ENCODE measurements at regions not wholly inside any gene's neighbourhood (a gene's known extent, or its start where the extent isn't known, plus 50 kb on each side); places are given as distances from the start of the nearest gene placed in this dataset.

GRCh38 chr20:39886650-39887190 lies 802.3 kb downstream of the MAFB start:
- no peak overlapping the region for H3K4me3 ChIP-seq (ENCODE audit: low read length)
- no peak overlapping the region for H3K9ac ChIP-seq (ENCODE audit: low read depth, low read length)
- peaks cover 8% of the 10 kb centered on the region; the same call in 1 of the 2 replicates for H3K4me1 ChIP-seq (ENCODE audit: insufficient read depth, low read length)
- H3K36me3 ChIP-seq (ENCODE audit: insufficient read depth, low read length): no peaks in the 10 kb centered on the region
- no peaks in the 10 kb centered on the region for H3K27me3 ChIP-seq (ENCODE audit: insufficient read depth, low read length)
- no peak overlapping the region for H3K27ac ChIP-seq (ENCODE audit: low read depth, low read length)
- peaks cover 8% of the 10 kb centered on the region for H3K9me3 ChIP-seq (ENCODE audit: insufficient read depth, low read depth, low read length)
- 80% methylated on average over 3 of the region's 3 CpGs for WGBS

GRCh38 chr20:39885975-39886649 lies 802.9 kb downstream of the MAFB start:
- Histone ChIP-seq H3K4me1 (ENCODE audit: insufficient read depth, low read length) (peaks cover 8% of the 10 kb centered on the region; the same call in 1 of the 2 replicates), H3K9ac (ENCODE audit: low read depth, low read length) (no peak overlapping the region), H3K27me3 (ENCODE audit: insufficient read depth, low read length) (no peaks in the 10 kb centered on the region), H3K36me3 (ENCODE audit: insufficient read depth, low read length) (no peaks in the 10 kb centered on the region), H3K9me3 (ENCODE audit: insufficient read depth, low read depth, low read length) (peaks cover 13% of the 10 kb centered on the region), H3K27ac (ENCODE audit: low read depth, low read length) (no peak overlapping the region), H3K4me3 (ENCODE audit: low read length) (no peak overlapping the region)
- 63% methylated on average over 7 of the region's 7 CpGs for WGBS

- no peak overlapping the region for H3K27ac ChIP-seq (ENCODE audit: low read depth, low read length)
- H3K4me1 ChIP-seq (ENCODE audit: insufficient read depth, low read length): peaks cover 13% of the 10 kb centered on the region
- no peaks in the 10 kb centered on the region for H3K27me3 ChIP-seq (ENCODE audit: insufficient read depth, low read length)
- 94% methylated on average over 1 of the region's 1 CpG for WGBS
- H3K36me3 ChIP-seq (ENCODE audit: insufficient read depth, low read length): no peaks in the 10 kb centered on the region
- H3K4me3 ChIP-seq (ENCODE audit: low read length): no peak overlapping the region
- H3K9ac ChIP-seq (ENCODE audit: low read depth, low read length): no peak overlapping the region
- peaks cover 13% of the 10 kb centered on the region for H3K9me3 ChIP-seq (ENCODE audit: insufficient read depth, low read depth, low read length)
Measured at GRCh38 chr20:39882806-39883205, 806.2 kb downstream of the MAFB start.

- WGBS: 93% methylated on average over 4 of the region's 4 CpGs
Measured at GRCh38 chr20:39880890-39881289, 808.1 kb downstream of the MAFB start.

GRCh38 chr20:39879296-39879695 lies 809.7 kb downstream of the MAFB start:
- 100% methylated on average over 1 of the region's 2 CpGs for WGBS
- no peak overlapping the region for H3K9ac ChIP-seq (ENCODE audit: low read depth, low read length)
- no peak overlapping the region for H3K4me3 ChIP-seq (ENCODE audit: low read length)
- H3K27me3 ChIP-seq (ENCODE audit: insufficient read depth, low read length): no peaks in the 10 kb centered on the region
- peaks cover 9% of the 10 kb centered on the region; the same call in 1 of the 2 replicates for H3K4me1 ChIP-seq (ENCODE audit: insufficient read depth, low read length)
- no peaks in the 10 kb centered on the region for H3K36me3 ChIP-seq (ENCODE audit: insufficient read depth, low read length)
- no peak overlapping the region for H3K27ac ChIP-seq (ENCODE audit: low read depth, low read length)
- H3K9me3 ChIP-seq (ENCODE audit: insufficient read depth, low read depth, low read length): peaks cover 13% of the 10 kb centered on the region

More at GRCh38 chr20:39880890-39881289, 808.1 kb downstream of the MAFB start:
- no peak overlapping the region for H3K27ac ChIP-seq (ENCODE audit: low read depth, low read length)
- peaks cover 13% of the 10 kb centered on the region for H3K9me3 ChIP-seq (ENCODE audit: insufficient read depth, low read depth, low read length)
- H3K36me3 ChIP-seq (ENCODE audit: insufficient read depth, low read length): no peaks in the 10 kb centered on the region
- peaks cover 12% of the 10 kb centered on the region; the same call in 1 of the 2 replicates for H3K4me1 ChIP-seq (ENCODE audit: insufficient read depth, low read length)
- H3K9ac ChIP-seq (ENCODE audit: low read depth, low read length): no peak overlapping the region
- no peak overlapping the region for H3K4me3 ChIP-seq (ENCODE audit: low read length)
- H3K27me3 ChIP-seq (ENCODE audit: insufficient read depth, low read length): no peaks in the 10 kb centered on the region

- peaks cover 9% of the 10 kb centered on the region; the same call in 1 of the 2 replicates for H3K4me1 ChIP-seq (ENCODE audit: insufficient read depth, low read length)
- H3K27ac ChIP-seq (ENCODE audit: low read depth, low read length): no peak overlapping the region
- WGBS: no CpG with 5 or more reads among the region's 2 CpGs
- no peak overlapping the region for H3K4me3 ChIP-seq (ENCODE audit: low read length)
- H3K9me3 ChIP-seq (ENCODE audit: insufficient read depth, low read depth, low read length): peaks cover 13% of the 10 kb centered on the region
- no peaks in the 10 kb centered on the region for H3K27me3 ChIP-seq (ENCODE audit: insufficient read depth, low read length)
- H3K36me3 ChIP-seq (ENCODE audit: insufficient read depth, low read length): no peaks in the 10 kb centered on the region
- H3K9ac ChIP-seq (ENCODE audit: low read depth, low read length): no peak overlapping the region
Measured at GRCh38 chr20:39878809-39879208, 810.2 kb downstream of the MAFB start.

- H3K9ac ChIP-seq (ENCODE audit: low read depth, low read length): no peak overlapping the region
- no peak overlapping the region for H3K27ac ChIP-seq (ENCODE audit: low read depth, low read length)
- no peak overlapping the region for H3K4me3 ChIP-seq (ENCODE audit: low read length)
- no peaks in the 10 kb centered on the region for H3K36me3 ChIP-seq (ENCODE audit: insufficient read depth, low read length)
- no peaks in the 10 kb centered on the region for H3K27me3 ChIP-seq (ENCODE audit: insufficient read depth, low read length)
- peaks cover 13% of the 10 kb centered on the region for H3K9me3 ChIP-seq (ENCODE audit: insufficient read depth, low read depth, low read length)
- WGBS: 88% methylated on average over 2 of the region's 2 CpGs
- H3K4me1 ChIP-seq (ENCODE audit: insufficient read depth, low read length): peaks cover 9% of the 10 kb centered on the region; the same call in 1 of the 2 replicates
Measured at GRCh38 chr20:39878320-39878719, 810.7 kb downstream of the MAFB start.

- Histone ChIP-seq H3K27me3 (ENCODE audit: insufficient read depth, low read length) (no peaks in the 10 kb centered on the region), H3K4me3 (ENCODE audit: low read length) (no peak overlapping the region), H3K27ac (ENCODE audit: low read depth, low read length) (no peak overlapping the region), H3K36me3 (ENCODE audit: insufficient read depth, low read length) (no peaks in the 10 kb centered on the region), H3K9me3 (ENCODE audit: insufficient read depth, low read depth, low read length) (peaks cover 13% of the 10 kb centered on the region), H3K4me1 (ENCODE audit: insufficient read depth, low read length) (peaks cover 9% of the 10 kb centered on the region; the same call in 1 of the 2 replicates), H3K9ac (ENCODE audit: low read depth, low read length) (no peak overlapping the region)
- 79% methylated on average over 2 of the region's 2 CpGs for WGBS
Measured at GRCh38 chr20:39877788-39878187, 811.2 kb downstream of the MAFB start.

- Histone ChIP-seq H3K4me1 (ENCODE audit: insufficient read depth, low read length) (peaks cover 9% of the 10 kb centered on the region; the same call in 1 of the 2 replicates), H3K4me3 (ENCODE audit: low read length) (no peak overlapping the region), H3K36me3 (ENCODE audit: insufficient read depth, low read length) (no peaks in the 10 kb centered on the region), H3K27me3 (ENCODE audit: insufficient read depth, low read length) (no peaks in the 10 kb centered on the region), H3K27ac (ENCODE audit: low read depth, low read length) (no peak overlapping the region), H3K9ac (ENCODE audit: low read depth, low read length) (no peak overlapping the region), H3K9me3 (ENCODE audit: insufficient read depth, low read depth, low read length) (peaks cover 9% of the 10 kb centered on the region)
- 91% methylated on average over 10 of the region's 10 CpGs for WGBS
Measured at GRCh38 chr20:39876976-39877635, 811.9 kb downstream of the MAFB start.

GRCh38 chr20:39875492-39876110 lies 813.4 kb downstream of the MAFB start:
- Histone ChIP-seq H3K4me1 (ENCODE audit: insufficient read depth, low read length) (peaks cover 9% of the 10 kb centered on the region; the same call in 1 of the 2 replicates), H3K27me3 (ENCODE audit: insufficient read depth, low read length) (no peaks in the 10 kb centered on the region), H3K9me3 (ENCODE audit: insufficient read depth, low read depth, low read length) (no peaks in the 10 kb centered on the region), H3K9ac (ENCODE audit: low read depth, low read length) (no peak overlapping the region), H3K4me3 (ENCODE audit: low read length) (no peak overlapping the region), H3K27ac (ENCODE audit: low read depth, low read length) (no peak overlapping the region), H3K36me3 (ENCODE audit: insufficient read depth, low read length) (no peaks in the 10 kb centered on the region)
- 91% methylated on average over 3 of the region's 3 CpGs for WGBS
